ENCODE measurements at regions not wholly inside any gene's neighbourhood (a gene's known extent, or its start where the extent isn't known, plus 50 kb on each side); places are given as distances from the start of the nearest gene placed in this dataset.

DNA sequence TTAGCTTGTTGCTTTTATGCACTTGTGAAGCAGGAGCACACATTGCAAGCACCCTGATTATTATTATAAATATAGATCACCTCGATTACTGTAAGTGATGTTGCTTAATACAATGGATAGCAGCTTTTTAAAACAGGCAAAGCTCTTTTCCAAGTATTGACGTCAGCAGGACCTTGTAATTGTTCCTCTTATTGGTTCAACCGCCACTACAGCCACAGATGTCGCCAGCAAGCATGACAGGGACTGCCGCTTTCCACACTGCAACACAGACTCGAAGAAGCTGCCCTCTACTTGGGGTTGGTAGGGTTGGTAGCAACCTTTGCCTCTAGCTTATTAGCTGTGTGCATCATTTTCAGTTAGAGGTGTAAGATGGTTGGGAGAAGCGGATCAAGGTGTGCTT lies 167.6 kb downstream of the ZNF365 start:
- no peaks in the 10 kb centered on the region; the same call in 1 of the 2 replicates for H3K27me3 ChIP-seq
- no peak overlapping the region for H3K4me3 ChIP-seq (ENCODE audit: low read depth, low read length)
- TF ChIP-seq, protein P1, sequence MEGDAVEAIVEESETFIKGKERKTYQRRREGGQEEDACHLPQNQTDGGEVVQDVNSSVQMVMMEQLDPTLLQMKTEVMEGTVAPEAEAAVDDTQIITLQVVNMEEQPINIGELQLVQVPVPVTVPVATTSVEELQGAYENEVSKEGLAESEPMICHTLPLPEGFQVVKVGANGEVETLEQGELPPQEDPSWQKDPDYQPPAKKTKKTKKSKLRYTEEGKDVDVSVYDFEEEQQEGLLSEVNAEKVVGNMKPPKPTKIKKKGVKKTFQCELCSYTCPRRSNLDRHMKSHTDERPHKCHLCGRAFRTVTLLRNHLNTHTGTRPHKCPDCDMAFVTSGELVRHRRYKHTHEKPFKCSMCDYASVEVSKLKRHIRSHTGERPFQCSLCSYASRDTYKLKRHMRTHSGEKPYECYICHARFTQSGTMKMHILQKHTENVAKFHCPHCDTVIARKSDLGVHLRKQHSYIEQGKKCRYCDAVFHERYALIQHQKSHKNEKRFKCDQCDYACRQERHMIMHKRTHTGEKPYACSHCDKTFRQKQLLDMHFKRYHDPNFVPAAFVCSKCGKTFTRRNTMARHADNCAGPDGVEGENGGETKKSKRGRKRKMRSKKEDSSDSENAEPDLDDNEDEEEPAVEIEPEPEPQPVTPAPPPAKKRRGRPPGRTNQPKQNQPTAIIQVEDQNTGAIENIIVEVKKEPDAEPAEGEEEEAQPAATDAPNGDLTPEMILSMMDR (IDR thresholded peaks at IDR 0.05; ENCODE audit: low read depth, low read length): no peak
- H3K9me3 ChIP-seq: no peaks in the 10 kb centered on the region; the same call in 1 of the 2 replicates
- no peaks in the 10 kb centered on the region for H3K4me1 ChIP-seq
- DNase-seq: no peak
- H3K36me3 ChIP-seq: no peaks in the 10 kb centered on the region

DNA sequence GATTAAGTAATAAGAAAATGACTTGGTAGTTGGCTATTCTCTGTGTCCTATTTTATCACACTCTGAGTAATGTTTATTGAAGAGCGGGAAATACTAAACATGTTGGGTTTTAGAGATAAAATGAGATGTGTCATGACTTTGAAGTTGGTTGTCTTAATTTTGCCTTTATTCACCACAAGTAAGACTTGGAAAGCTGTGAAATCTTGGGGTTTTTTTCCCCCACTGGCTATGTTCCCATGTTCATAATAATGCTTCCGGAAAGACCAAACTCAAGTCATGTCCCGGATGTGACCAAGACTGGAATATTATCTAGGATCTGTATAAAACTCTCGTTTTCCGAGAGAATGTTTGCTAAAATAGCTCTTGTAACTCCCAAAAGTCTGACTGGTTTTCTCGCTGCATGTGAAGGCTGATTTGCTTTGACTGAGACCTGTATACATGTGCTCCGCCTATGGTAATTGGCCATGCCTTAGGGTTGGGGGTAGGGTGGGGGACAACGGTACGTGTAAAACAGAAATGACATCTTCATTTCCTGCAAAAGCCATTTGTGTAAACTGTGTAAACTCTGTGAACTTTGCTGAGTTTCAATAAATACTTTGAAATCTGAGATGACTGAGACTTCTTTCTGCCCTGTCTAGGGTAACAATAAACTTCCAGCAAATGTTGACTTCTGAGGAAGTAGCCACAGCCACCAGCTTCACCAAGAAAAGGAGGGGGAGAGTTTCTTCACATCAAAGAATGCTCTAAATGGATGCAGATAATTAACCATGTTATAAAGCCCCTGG lies 169.6 kb downstream of the ZNF365 start:
- no peak for DNase-seq
- no peak overlapping the region for H3K4me3 ChIP-seq (ENCODE audit: low read depth, low read length)
- no peaks in the 10 kb centered on the region; the same call in 1 of the 2 replicates for H3K27me3 ChIP-seq
- no peaks in the 10 kb centered on the region for H3K4me1 ChIP-seq
- H3K36me3 ChIP-seq: no peaks in the 10 kb centered on the region
- H3K9me3 ChIP-seq: no peaks in the 10 kb centered on the region
- TF ChIP-seq, protein P1 (IDR thresholded peaks at IDR 0.05; ENCODE audit: low read depth, low read length): no peak

- Histone ChIP-seq H3K4me1 (no peaks in the 10 kb centered on the region), H3K36me3 (no peaks in the 10 kb centered on the region), H3K4me3 (ENCODE audit: low read depth, low read length) (no peak overlapping the region), H3K9me3 (no peaks in the 10 kb centered on the region), H3K27me3 (no peaks in the 10 kb centered on the region; the same call in 1 of the 2 replicates)
- DNase-seq: no peak
- TF ChIP-seq, protein P1 (IDR thresholded peaks at IDR 0.05; ENCODE audit: low read depth, low read length): no peak
Measured at GRCh38 chr10:62545160-62546066, 171.2 kb downstream of the ZNF365 start.

- TF ChIP-seq, protein P1 (IDR thresholded peaks at IDR 0.05; ENCODE audit: low read depth, low read length): no peak
- Histone ChIP-seq H3K4me3 (ENCODE audit: low read depth, low read length) (no peak overlapping the region), H3K36me3 (no peaks in the 10 kb centered on the region), H3K27me3 (no peaks in the 10 kb centered on the region; the same call in 1 of the 2 replicates), H3K4me1 (no peaks in the 10 kb centered on the region), H3K9me3 (no peaks in the 10 kb centered on the region)
- DNase-seq: no peak
Measured at GRCh38 chr10:62548686-62549085, 174.5 kb downstream of the ZNF365 start.

DNA sequence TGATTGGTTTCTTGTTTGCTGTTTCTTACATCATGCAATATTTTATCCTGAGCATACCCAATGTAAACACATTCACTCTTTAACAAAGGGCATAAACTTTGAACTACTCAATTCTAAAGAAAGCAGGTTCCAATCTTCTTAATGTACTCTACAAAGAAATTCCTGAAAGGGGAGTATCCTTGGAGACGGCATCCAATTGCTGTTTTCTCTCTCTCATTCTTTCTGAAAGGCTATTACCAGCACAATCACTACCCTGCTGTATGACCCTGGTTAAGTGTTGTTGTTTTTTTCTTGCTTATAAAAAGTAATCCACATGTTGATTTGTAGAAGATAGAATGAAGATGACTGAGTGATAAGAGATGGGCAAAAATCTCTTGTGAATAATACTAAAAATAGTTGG lies 176.0 kb downstream of the ZNF365 start:
- Histone ChIP-seq H3K27me3 (no peaks in the 10 kb centered on the region; the same call in 1 of the 2 replicates), H3K9me3 (no peaks in the 10 kb centered on the region), H3K36me3 (no peaks in the 10 kb centered on the region), H3K4me1 (no peaks in the 10 kb centered on the region), H3K4me3 (ENCODE audit: low read depth, low read length) (no peak overlapping the region)
- no peak for DNase-seq
- TF ChIP-seq, protein P1 (IDR thresholded peaks at IDR 0.05; ENCODE audit: low read depth, low read length): no peak

Measured in BE2C (cell line).